Endodermal cell (in vitro differentiated cells): ENCODE measurements at regions not wholly inside any gene's neighbourhood (a gene's known extent, or its start where the extent isn't known, plus 50 kb on each side); places are given as distances from the start of the nearest gene placed in this dataset.
A peak's percentile ranks its signal among the peaks of the same experiment; 100 is the strongest.
"Not testable (repeated sequence)": the region's sequence is repeated elsewhere in the genome, so short reads cannot be mapped to it uniquely, and the experiment has no call there.

Experiments
- DNase-seq: peaks from one replicate; pipeline ENCODE4 v3.0.0-alpha.2; 2017
- H3K27ac ChIP-seq: 2 replicates; pipeline ENCODE4 v1.5.1; 2013; ENCODE audit warnings: mild to moderate bottlenecking, low read depth, low read length, moderate library complexity
- H3K27me3 ChIP-seq: 2 replicates; pipeline ENCODE4 v1.6.1; 2013; ENCODE audit warnings: mild to moderate bottlenecking, low read length, moderate library complexity; ENCODE audit not compliant: insufficient read depth, control insufficient read depth, poor library complexity, severe bottlenecking
- H3K36me3 ChIP-seq: 2 replicates; pipeline ENCODE4 v1.7.0; 2013; ENCODE audit warnings: mild to moderate bottlenecking, low read length, moderate library complexity; ENCODE audit not compliant: control insufficient read depth, insufficient read depth
- H3K4me1 ChIP-seq: one replicate; pipeline ENCODE4 v1.7.0; 2013; ENCODE audit warnings: low read length; ENCODE audit not compliant: control insufficient read depth, insufficient read depth
- H3K4me3 ChIP-seq: 2 replicates; pipeline ENCODE4 v1.5.1; 2013; ENCODE audit warnings: mild to moderate bottlenecking, low read length, moderate library complexity
- H3K9ac ChIP-seq: 2 replicates; pipeline ENCODE4 v1.6.1; 2013; ENCODE audit warnings: mild to moderate bottlenecking, low read length, moderate library complexity; ENCODE audit not compliant: poor library complexity, severe bottlenecking; ENCODE audit errors: extremely low read depth
- H3K9me3 ChIP-seq: 2 replicates; pipeline ENCODE4 v1.6.1; 2013; ENCODE audit warnings: mild to moderate bottlenecking, low read length, moderate library complexity; ENCODE audit not compliant: control insufficient read depth
- H3K27ac Mint-ChIP-seq: 2 replicates; pipeline ENCODE4 v1.8.0; 2020; ENCODE audit warnings: mixed read lengths
- H3K27me3 Mint-ChIP-seq: 2 replicates; pipeline ENCODE4 v1.8.0; 2021; ENCODE audit warnings: mild to moderate bottlenecking, mixed read lengths; ENCODE audit not compliant: insufficient read depth
- H3K36me3 Mint-ChIP-seq: 2 replicates; pipeline ENCODE4 v1.8.0; 2020; ENCODE audit warnings: low read depth, mixed read lengths
- H3K4me1 Mint-ChIP-seq: 2 replicates; pipeline ENCODE4 v1.8.0; 2020; ENCODE audit warnings: mixed read lengths
- H3K4me3 Mint-ChIP-seq: 2 replicates; pipeline ENCODE4 v1.8.0; 2020; ENCODE audit warnings: mild to moderate bottlenecking, moderate library complexity, mixed read lengths
- H3K9me3 Mint-ChIP-seq: 2 replicates; pipeline ENCODE4 v1.8.0; 2020; ENCODE audit warnings: mild to moderate bottlenecking, mixed read lengths
- WGBS, 2 experiments: methylation state at CpG; one replicate each; pipeline versions ENCODE4 v1.1.5 to v1.1.7; 2013; ENCODE audit warnings: missing lambda C conversion rate in 2 of 2, mixed read lengths in 1 of 2; ENCODE audit not compliant: insufficient coverage in 1 of 2, insufficient read length in 1 of 2; 5-methylcytosine and 5-hydroxymethylcytosine counted together
- TF ChIP-seq, protein P1 (sequence below): fragments of 200-600 bp; sonication (generic); conservative IDR thresholded peaks from 2 replicates; pipeline ENCODE4 v1.5.0; 2021; ENCODE audit warnings: antibody characterized with exemption, mild to moderate bottlenecking

DNA sequence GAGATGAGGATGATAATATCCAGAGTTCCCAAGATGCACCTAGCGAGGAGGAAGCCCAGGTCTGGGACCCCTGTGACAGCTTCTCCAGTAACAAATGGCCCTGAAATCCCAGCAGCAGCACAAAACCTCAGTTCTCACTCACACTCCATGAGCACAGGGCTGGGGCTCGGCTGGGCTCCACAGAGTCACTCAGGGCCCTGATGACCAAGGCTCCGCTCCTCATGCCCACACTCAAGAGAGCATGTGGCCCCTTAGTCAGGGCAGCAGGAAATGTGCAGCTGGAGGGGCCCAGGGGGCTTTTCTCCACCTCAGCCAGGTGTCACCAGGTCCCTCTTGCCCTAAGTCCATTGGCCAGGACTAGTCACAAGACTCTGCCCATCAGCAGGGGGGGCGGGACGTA, 242.7 kb upstream of the SFSWAP start:
- Histone ChIP-seq H3K4me3 (no peak overlapping the region), H3K4me1 (no peaks in the 10 kb centered on the region), H3K9me3 (no peaks in the 10 kb centered on the region), H3K27ac (no peak overlapping the region), H3K9ac (no peak overlapping the region), H3K36me3 (no peaks in the 10 kb centered on the region), H3K27me3 (no peaks in the 10 kb centered on the region)
- TF ChIP-seq, protein P1, sequence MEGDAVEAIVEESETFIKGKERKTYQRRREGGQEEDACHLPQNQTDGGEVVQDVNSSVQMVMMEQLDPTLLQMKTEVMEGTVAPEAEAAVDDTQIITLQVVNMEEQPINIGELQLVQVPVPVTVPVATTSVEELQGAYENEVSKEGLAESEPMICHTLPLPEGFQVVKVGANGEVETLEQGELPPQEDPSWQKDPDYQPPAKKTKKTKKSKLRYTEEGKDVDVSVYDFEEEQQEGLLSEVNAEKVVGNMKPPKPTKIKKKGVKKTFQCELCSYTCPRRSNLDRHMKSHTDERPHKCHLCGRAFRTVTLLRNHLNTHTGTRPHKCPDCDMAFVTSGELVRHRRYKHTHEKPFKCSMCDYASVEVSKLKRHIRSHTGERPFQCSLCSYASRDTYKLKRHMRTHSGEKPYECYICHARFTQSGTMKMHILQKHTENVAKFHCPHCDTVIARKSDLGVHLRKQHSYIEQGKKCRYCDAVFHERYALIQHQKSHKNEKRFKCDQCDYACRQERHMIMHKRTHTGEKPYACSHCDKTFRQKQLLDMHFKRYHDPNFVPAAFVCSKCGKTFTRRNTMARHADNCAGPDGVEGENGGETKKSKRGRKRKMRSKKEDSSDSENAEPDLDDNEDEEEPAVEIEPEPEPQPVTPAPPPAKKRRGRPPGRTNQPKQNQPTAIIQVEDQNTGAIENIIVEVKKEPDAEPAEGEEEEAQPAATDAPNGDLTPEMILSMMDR: no peak
- Mint-ChIP-seq H3K4me1 (no peaks in the 10 kb centered on the region), H3K9me3 (peaks cover 3% of the 10 kb centered on the region), H3K36me3 (no peaks in the 10 kb centered on the region), H3K4me3 (no peak overlapping the region), H3K27ac (no peak overlapping the region), H3K27me3 (peaks cover 2% of the 10 kb centered on the region)
- 88 to 92% methylated on average over 3 to 5 of the region's 5 CpGs for WGBS, 2 experiments
- peak; percentile 42 for DNase-seq

DNA sequence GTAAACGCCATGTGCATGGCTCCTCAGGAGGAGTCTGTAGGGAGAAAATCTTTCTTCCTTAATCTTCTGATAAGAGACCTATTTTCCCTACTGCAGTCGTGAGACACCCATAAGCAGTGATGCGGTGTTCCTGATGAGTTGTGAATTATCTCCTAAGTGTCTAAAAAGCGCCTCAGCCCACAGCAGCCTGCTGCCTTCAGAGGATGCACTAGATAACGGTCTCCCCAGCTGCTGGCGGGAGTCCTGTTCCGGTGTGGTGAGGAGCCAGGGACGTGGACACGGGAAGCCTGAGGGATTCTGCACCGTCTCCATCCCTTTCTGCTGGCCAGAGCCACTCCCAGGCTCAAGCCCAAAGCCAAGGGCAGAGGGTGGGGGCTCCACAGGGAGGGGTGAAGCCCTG, 240.9 kb upstream of the SFSWAP start:
- not testable (repeated sequence) for H3K9ac ChIP-seq, H3K4me3 Mint-ChIP-seq, H3K9me3 Mint-ChIP-seq, DNase-seq, H3K27me3 Mint-ChIP-seq, H3K4me1 ChIP-seq, H3K36me3 ChIP-seq, H3K27ac ChIP-seq, H3K4me1 Mint-ChIP-seq, H3K9me3 ChIP-seq, H3K36me3 Mint-ChIP-seq, H3K4me3 ChIP-seq, H3K27ac Mint-ChIP-seq, H3K27me3 ChIP-seq
- 91% methylated on average over 1 of the region's 10 CpGs; no CpG with 5 or more reads in 1 of the 2 experiments for WGBS, 2 experiments

DNA sequence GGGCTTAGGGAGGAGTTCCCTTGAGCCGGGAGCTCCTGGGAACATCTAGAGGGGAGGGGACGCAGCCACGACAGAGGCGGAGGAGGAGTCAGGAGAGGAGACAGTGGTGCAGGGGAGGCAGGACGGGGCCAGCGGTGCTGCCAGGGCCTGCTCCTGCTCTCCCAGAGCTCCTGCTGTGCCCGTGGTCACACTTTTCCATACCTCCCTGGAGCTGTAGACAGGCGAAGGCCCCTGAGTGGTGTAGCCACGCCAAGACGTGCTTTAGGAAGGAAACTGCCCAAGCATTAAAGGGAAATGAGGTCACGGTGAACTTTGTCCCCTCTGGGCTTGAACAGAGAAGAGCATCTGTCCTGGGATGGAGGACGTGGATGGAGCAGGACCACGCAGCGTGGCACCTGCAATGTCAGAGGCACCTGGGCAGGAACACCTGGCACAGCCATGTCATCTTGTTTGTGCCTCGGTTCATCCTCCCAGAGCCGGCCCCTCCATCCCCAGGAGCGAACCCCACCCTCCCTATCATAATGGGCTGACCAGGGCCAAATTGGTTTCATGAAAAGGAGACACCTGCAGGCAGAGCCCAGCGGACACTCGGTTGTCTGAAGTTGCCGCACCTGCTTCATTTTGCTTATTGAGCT, 239.5 kb upstream of the SFSWAP start:
- TF ChIP-seq, protein P1: no peak
- no peak overlapping the region for H3K4me3 ChIP-seq
- no peaks in the 10 kb centered on the region for H3K9me3 ChIP-seq
- no peak overlapping the region for H3K27ac ChIP-seq
- H3K4me1 Mint-ChIP-seq: no peaks in the 10 kb centered on the region
- H3K27me3 Mint-ChIP-seq: peaks cover 2% of the 10 kb centered on the region
- no peaks in the 10 kb centered on the region for H3K36me3 ChIP-seq
- H3K27ac Mint-ChIP-seq: no peak overlapping the region
- 85 to 86% methylated on average over 2 to 20 of the region's 20 CpGs for WGBS, 2 experiments
- no peak overlapping the region for H3K9ac ChIP-seq
- no peaks in the 10 kb centered on the region for H3K36me3 Mint-ChIP-seq
- peak; percentile 80 for DNase-seq
- H3K9me3 Mint-ChIP-seq: peaks cover 3% of the 10 kb centered on the region
- no peaks in the 10 kb centered on the region for H3K4me1 ChIP-seq
- H3K27me3 ChIP-seq: no peaks in the 10 kb centered on the region
- no peak overlapping the region for H3K4me3 Mint-ChIP-seq
